Endothelial cell of umbilical vein (primary cell): ENCODE measurements at regions not wholly inside any gene's neighbourhood (a gene's known extent, or its start where the extent isn't known, plus 50 kb on each side); places are given as distances from the start of the nearest gene placed in this dataset.

Experiments
- BruUV-seq: library from RNA; stranded (reverse); fragments of 400-500 nt; replicated peaks from 2 replicates; lab custom pipeline; 2021; lab: Mats Ljungman, UMichigan
- CTCF ChIA-PET: fragments of 300-600, 350-600 bp; sonication (Branson Sonifier 250); formaldehyde crosslinking; loops from one replicate; lab custom pipeline; 2021; ENCODE audit warnings: antibody characterized with exemption, inconsistent platforms; lab: Charles Lee
- POLR2A ChIA-PET: fragments of 300-600, 350-600 bp; sonication (Branson Sonifier 250); formaldehyde crosslinking; loops from one replicate; lab custom pipeline; 2021; ENCODE audit warnings: antibody characterized with exemption, inconsistent platforms; lab: Charles Lee
- DNase-seq: peaks from one replicate; pipeline ENCODE4 v3.0.0-alpha.2; 2011; ENCODE audit warnings: low read depth, low spot score
- FAIRE-seq: peaks from 2 replicates; lab custom pipeline; 2011; peaks lifted over from hg19 to GRCh38; lab: Jason Lieb, UNC
- H2AFZ ChIP-seq: 2 replicates; pipeline ENCODE4 v1.6.0; 2012; ENCODE audit warnings: low read depth, low read length, control low read depth, inconsistent platforms
- H3K27ac ChIP-seq: 2 replicates; pipeline ENCODE4 v1.5.1; 2011; ENCODE audit warnings: low read depth, mild to moderate bottlenecking, control low read depth, low read length, moderate library complexity; ENCODE audit not compliant: insufficient read depth
- H3K27me3 ChIP-seq, 2 experiments: 2 replicates each; pipeline versions ENCODE4 v1.6.0 to v1.6.1; 2011; ENCODE audit warnings: low read length in 2 of 2, mixed read lengths in 1 of 2; ENCODE audit not compliant: control insufficient read depth in 2 of 2, insufficient read depth in 2 of 2
- H3K36me3 ChIP-seq, 2 experiments: 2 replicates in 1 of 2; 3 replicates in 1 of 2; pipeline ENCODE4 v1.5.1; 2011; ENCODE audit warnings: low read length in 2 of 2, mild to moderate bottlenecking in 1 of 2, moderate library complexity in 1 of 2; ENCODE audit not compliant: control insufficient read depth in 2 of 2, insufficient read depth in 2 of 2; ENCODE audit errors: extremely low read depth in 1 of 2
- H3K4me1 ChIP-seq: 3 replicates; pipeline ENCODE4 v1.5.1; 2011; ENCODE audit warnings: mild to moderate bottlenecking, low read length; ENCODE audit not compliant: control insufficient read depth, insufficient read depth; ENCODE audit errors: extremely low read depth
- H3K4me2 ChIP-seq: 2 replicates; pipeline ENCODE4 v1.6.1; 2011; ENCODE audit warnings: low read length, control low read depth, mixed read lengths; ENCODE audit not compliant: insufficient read depth
- H3K4me3 ChIP-seq, 3 experiments: fragments of 200-600 bp in 1 of 3; sonication (generic), shearing (Covaris generic) in 1 of 3; replicated peaks in 1 of 3; 2 replicates each; pipeline ENCODE4 v1.5.1; 2011 to 2016; ENCODE audit warnings: control low read depth in 3 of 3, low read length in 3 of 3, mild to moderate bottlenecking in 2 of 3, inconsistent platforms in 1 of 3, low read depth in 1 of 3, moderate library complexity in 1 of 3; ENCODE audit not compliant: insufficient read depth in 1 of 3
- H3K79me2 ChIP-seq: 2 replicates; pipeline ENCODE4 v1.6.0; 2012; ENCODE audit warnings: low read length, inconsistent platforms; ENCODE audit not compliant: control insufficient read depth, insufficient read depth
- H3K9ac ChIP-seq: replicated peaks from 2 replicates; pipeline ENCODE3; 2011; ENCODE audit warnings: low read length, control low read depth; ENCODE audit not compliant: insufficient read depth; ENCODE audit errors: extremely low read depth
- H3K9me1 ChIP-seq: replicated peaks from 3 replicates; pipeline ENCODE4 v1.6.0; 2011; ENCODE audit warnings: mild to moderate bottlenecking, low read length; ENCODE audit not compliant: control insufficient read depth, insufficient read depth; ENCODE audit errors: extremely low read depth
- H3K9me3 ChIP-seq: replicated peaks from 2 replicates; pipeline ENCODE4 v1.5.1; 2012; ENCODE audit warnings: low read length, inconsistent platforms; ENCODE audit not compliant: control insufficient read depth, insufficient read depth
- H4K20me1 ChIP-seq: replicated peaks from 2 replicates; pipeline ENCODE3; 2011; ENCODE audit warnings: mild to moderate bottlenecking, low read length; ENCODE audit not compliant: control insufficient read depth, insufficient read depth; ENCODE audit errors: extremely low read depth
- EZH2 ChIP-seq: IDR thresholded peaks from 2 replicates; pipeline ENCODE4 v1.6.1; 2012; ENCODE audit warnings: borderline replicate concordance, low read depth, mild to moderate bottlenecking, moderate library complexity, low read length, inconsistent platforms; ENCODE audit not compliant: severe bottlenecking
- FOS ChIP-seq: IDR thresholded peaks from 2 replicates; pipeline ENCODE4 v1.6.1; 2011; ENCODE audit warnings: mild to moderate bottlenecking, low read length, moderate library complexity, borderline replicate concordance; ENCODE audit not compliant: insufficient read depth
- GATA2 ChIP-seq: IDR thresholded peaks from 2 replicates; pipeline ENCODE4 v1.7.0; 2011; ENCODE audit warnings: low read depth, mild to moderate bottlenecking, moderate library complexity, mixed read lengths, low read length; ENCODE audit not compliant: insufficient read length, insufficient read depth
- JUN ChIP-seq: IDR thresholded peaks from 2 replicates; pipeline ENCODE4 v1.6.1; 2011; ENCODE audit warnings: borderline replicate concordance, low read depth; ENCODE audit not compliant: insufficient read length, insufficient read depth
- MAX ChIP-seq: IDR thresholded peaks from 2 replicates; pipeline ENCODE4 v1.6.1; 2011; ENCODE audit not compliant: insufficient read depth, insufficient read length
- MYC ChIP-seq: IDR thresholded peaks from one replicate; pipeline ENCODE4 v1.6.1; 2011; ENCODE audit warnings: mild to moderate bottlenecking, low read depth, low read length
- POLR2AphosphoS5 ChIP-seq: IDR thresholded peaks from 2 replicates; pipeline ENCODE4 v1.6.1; 2012; ENCODE audit warnings: low read depth, mild to moderate bottlenecking, control low read depth, low read length, moderate library complexity; ENCODE audit not compliant: insufficient read depth
- dilution Hi-C: fragments of 300-500 bp; cut with MboI; formaldehyde crosslinking; loops from one replicate; pipeline ENCODE4 v1.15.0; 2019; ENCODE audit warnings: low sequenced_read_pairs; ENCODE audit not compliant: extremely low pct_ligation_motif_present
- intact Hi-C: fragments of 100-400 bp; cut with micrococcal nuclease; formaldehyde crosslinking; loops from one replicate; pipeline ENCODE4 v1.10.0; 2022
- TF ChIP-seq, protein P1 (sequence below), 2 donors: IDR thresholded peaks; 1 replicate in 1 of 2; 2 replicates in 1 of 2; pipeline ENCODE4 v1.5.1; 2011; ENCODE audit warnings: low read length in 2 of 2, mild to moderate bottlenecking in 2 of 2, moderate library complexity in 2 of 2, control low read depth in 1 of 2, inconsistent platforms in 1 of 2, low read depth in 1 of 2; ENCODE audit not compliant: insufficient read depth in 1 of 2; ENCODE audit errors: extremely low read depth in 1 of 2

- Histone ChIP-seq H3K79me2 (no peaks in the 10 kb centered on the region), H3K9me1 (no peaks in the 10 kb centered on the region), H3K9me3 (no peaks in the 10 kb centered on the region), H3K27me3 (no peaks in the 10 kb centered on the region), H3K27ac (no peak overlapping the region), H3K36me3 (no peaks in the 10 kb centered on the region), H4K20me1 (no peaks in the 10 kb centered on the region), H3K4me2 (no peak overlapping the region), H3K4me1 (no peaks in the 10 kb centered on the region), H2AFZ (no peak overlapping the region), H3K9ac (no peak overlapping the region), H3K4me3 (no peak overlapping the region)
- FAIRE-seq, result no peak
- intact Hi-C loops (no loop called here), dilution Hi-C loops (no loop called here)
- no TSS peak for BruUV-seq
- no peak for TF ChIP-seq JUN
- TF ChIP-seq POLR2AphosphoS5, result no peak
- no peak for TF ChIP-seq GATA2
- no peak for TF ChIP-seq MYC
- TF ChIP-seq, protein P1, sequence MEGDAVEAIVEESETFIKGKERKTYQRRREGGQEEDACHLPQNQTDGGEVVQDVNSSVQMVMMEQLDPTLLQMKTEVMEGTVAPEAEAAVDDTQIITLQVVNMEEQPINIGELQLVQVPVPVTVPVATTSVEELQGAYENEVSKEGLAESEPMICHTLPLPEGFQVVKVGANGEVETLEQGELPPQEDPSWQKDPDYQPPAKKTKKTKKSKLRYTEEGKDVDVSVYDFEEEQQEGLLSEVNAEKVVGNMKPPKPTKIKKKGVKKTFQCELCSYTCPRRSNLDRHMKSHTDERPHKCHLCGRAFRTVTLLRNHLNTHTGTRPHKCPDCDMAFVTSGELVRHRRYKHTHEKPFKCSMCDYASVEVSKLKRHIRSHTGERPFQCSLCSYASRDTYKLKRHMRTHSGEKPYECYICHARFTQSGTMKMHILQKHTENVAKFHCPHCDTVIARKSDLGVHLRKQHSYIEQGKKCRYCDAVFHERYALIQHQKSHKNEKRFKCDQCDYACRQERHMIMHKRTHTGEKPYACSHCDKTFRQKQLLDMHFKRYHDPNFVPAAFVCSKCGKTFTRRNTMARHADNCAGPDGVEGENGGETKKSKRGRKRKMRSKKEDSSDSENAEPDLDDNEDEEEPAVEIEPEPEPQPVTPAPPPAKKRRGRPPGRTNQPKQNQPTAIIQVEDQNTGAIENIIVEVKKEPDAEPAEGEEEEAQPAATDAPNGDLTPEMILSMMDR (IDR thresholded peaks at IDR 0.05; ENCODE audit: extremely low read depth in 1 of 2, insufficient read depth in 1 of 2, low read depth in 1 of 2, low read length in 2 of 2), result no peak
- no peak for TF ChIP-seq EZH2
- no peak for TF ChIP-seq FOS
- TF ChIP-seq MAX, result no peak
- POLR2A ChIA-PET, result no interaction called here
- DNase-seq, result no peak
- CTCF ChIA-PET, result no interaction called here
These were observed 163.6 kb upstream of the CCDC196 start for GRCh38 chr14:66322564-66322963.
